ENCODE measurements at regions not wholly inside any gene's neighbourhood (a gene's known extent, or its start where the extent isn't known, plus 50 kb on each side); places are given as distances from the start of the nearest gene placed in this dataset.

DNA sequence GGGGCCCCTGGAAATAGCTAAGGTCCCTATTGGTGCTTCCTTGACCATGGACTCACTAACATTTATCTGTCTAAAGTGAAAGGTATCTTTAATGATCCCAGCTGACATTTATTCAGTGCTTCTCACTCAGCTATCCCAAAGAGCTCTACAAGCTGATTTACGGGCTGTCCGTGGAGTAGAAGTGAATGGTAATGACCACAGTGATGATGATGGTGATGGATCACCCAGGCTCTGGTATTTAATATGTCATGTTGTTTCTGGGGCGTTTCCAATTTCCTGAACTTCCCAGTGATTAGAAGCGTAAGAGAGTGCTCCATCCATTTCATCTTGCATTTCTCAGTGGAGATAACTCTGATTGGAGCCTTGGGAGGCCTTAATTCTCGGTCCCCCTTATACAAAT lies 304.3 kb downstream of the HRH4 start:
- intact Hi-C loops (cut with micrococcal nuclease; ENCODE audit: unreplicated experiment) (no loop called here), in situ Hi-C loops (cut with HindIII; ENCODE audit: low pct_unique_long_range_greater_than_20kb, low sequenced_read_pairs) (no loop called here)
- ChIA-PET POLR2A (no interaction called here), CTCF (no interaction called here)
- Histone ChIP-seq H3K36me3 (ENCODE audit: control insufficient read depth, insufficient read depth, low read length) (no peaks in the 10 kb centered on the region), H3K27me3 (ENCODE audit: control insufficient read depth, insufficient read depth, low read length) (no peaks in the 10 kb centered on the region), H3K27ac (ENCODE audit: low read length) (no peak overlapping the region), H3K9me3 (ENCODE audit: control insufficient read depth, insufficient read depth, low read depth, low read length) (no peaks in the 10 kb centered on the region; the same call in 1 of the 2 replicates), H3K4me3 (ENCODE audit: low read depth in 2 of 2, low read length in 2 of 2) (no peak overlapping the region), H3K4me1 (ENCODE audit: control insufficient read depth, insufficient read depth, low read length) (no peaks in the 10 kb centered on the region)
- ATAC-seq (no peak), DNase-seq (ENCODE audit: low read depth, low spot score) (no peak)
- no peak for TF ChIP-seq SIN3A (IDR thresholded peaks at IDR 0.05; ENCODE audit: borderline replicate concordance, insufficient read depth, low read depth, low read length)
- no peak for TF ChIP-seq TCF7L2 (IDR thresholded peaks at IDR 0.05; ENCODE audit: low read depth, low read length)
- no peak for TF ChIP-seq POLR2AphosphoS5 (IDR thresholded peaks at IDR 0.05; ENCODE audit: low read depth, low read length)
- no peak for TF ChIP-seq CTCF (IDR thresholded peaks at IDR 0.05)
- TF ChIP-seq, protein P1, sequence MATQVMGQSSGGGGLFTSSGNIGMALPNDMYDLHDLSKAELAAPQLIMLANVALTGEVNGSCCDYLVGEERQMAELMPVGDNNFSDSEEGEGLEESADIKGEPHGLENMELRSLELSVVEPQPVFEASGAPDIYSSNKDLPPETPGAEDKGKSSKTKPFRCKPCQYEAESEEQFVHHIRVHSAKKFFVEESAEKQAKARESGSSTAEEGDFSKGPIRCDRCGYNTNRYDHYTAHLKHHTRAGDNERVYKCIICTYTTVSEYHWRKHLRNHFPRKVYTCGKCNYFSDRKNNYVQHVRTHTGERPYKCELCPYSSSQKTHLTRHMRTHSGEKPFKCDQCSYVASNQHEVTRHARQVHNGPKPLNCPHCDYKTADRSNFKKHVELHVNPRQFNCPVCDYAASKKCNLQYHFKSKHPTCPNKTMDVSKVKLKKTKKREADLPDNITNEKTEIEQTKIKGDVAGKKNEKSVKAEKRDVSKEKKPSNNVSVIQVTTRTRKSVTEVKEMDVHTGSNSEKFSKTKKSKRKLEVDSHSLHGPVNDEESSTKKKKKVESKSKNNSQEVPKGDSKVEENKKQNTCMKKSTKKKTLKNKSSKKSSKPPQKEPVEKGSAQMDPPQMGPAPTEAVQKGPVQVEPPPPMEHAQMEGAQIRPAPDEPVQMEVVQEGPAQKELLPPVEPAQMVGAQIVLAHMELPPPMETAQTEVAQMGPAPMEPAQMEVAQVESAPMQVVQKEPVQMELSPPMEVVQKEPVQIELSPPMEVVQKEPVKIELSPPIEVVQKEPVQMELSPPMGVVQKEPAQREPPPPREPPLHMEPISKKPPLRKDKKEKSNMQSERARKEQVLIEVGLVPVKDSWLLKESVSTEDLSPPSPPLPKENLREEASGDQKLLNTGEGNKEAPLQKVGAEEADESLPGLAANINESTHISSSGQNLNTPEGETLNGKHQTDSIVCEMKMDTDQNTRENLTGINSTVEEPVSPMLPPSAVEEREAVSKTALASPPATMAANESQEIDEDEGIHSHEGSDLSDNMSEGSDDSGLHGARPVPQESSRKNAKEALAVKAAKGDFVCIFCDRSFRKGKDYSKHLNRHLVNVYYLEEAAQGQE (IDR thresholded peaks at IDR 0.05; ENCODE audit: insufficient read depth in 1 of 2, low read depth in 2 of 2, low read length in 1 of 2), result no peak
- BruUV-seq (replicated peaks), result no TSS peak

DNA sequence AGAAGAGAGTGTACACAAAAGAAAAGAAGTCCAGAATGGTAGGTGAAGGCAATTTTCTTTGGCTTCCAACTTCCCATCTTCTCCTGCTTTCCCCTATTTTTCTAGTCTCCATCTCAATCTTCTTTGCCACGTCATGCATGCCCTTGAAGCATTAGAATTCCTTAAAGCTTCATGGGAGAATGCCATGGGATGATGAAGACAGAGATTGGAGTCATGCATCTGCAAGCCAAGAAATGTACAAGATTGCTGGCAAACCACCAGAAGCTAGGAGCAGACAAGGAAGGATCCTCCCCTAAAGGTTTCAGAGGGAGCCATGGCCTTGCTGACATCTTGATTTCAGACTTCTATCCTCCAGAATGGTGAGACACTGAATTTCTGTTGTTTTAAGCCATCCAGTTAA lies 305.9 kb downstream of the HRH4 start:
- Histone ChIP-seq H3K4me3 (ENCODE audit: low read depth in 2 of 2, low read length in 2 of 2) (no peak overlapping the region), H3K27ac (ENCODE audit: low read length) (no peak overlapping the region), H3K36me3 (ENCODE audit: control insufficient read depth, insufficient read depth, low read length) (no peaks in the 10 kb centered on the region), H3K4me1 (ENCODE audit: control insufficient read depth, insufficient read depth, low read length) (no peaks in the 10 kb centered on the region), H3K9me3 (ENCODE audit: control insufficient read depth, insufficient read depth, low read depth, low read length) (no peaks in the 10 kb centered on the region; the same call in 1 of the 2 replicates), H3K27me3 (ENCODE audit: control insufficient read depth, insufficient read depth, low read length) (no peaks in the 10 kb centered on the region)
- intact Hi-C loops (cut with micrococcal nuclease; ENCODE audit: unreplicated experiment), result no loop called here
- CTCF ChIA-PET, result no interaction called here
- DNase-seq (ENCODE audit: low read depth, low spot score) (no peak), ATAC-seq (no peak)
- POLR2A ChIA-PET, result no interaction called here
- in situ Hi-C loops (cut with HindIII; ENCODE audit: low pct_unique_long_range_greater_than_20kb, low sequenced_read_pairs), result no loop called here
- no TSS peak for BruUV-seq (replicated peaks)
- TF ChIP-seq POLR2AphosphoS5 (IDR thresholded peaks at IDR 0.05; ENCODE audit: low read depth, low read length) (no peak), CTCF (IDR thresholded peaks at IDR 0.05) (no peak)
- TF ChIP-seq, protein P1 (IDR thresholded peaks at IDR 0.05; ENCODE audit: insufficient read depth in 1 of 2, low read depth in 2 of 2, low read length in 1 of 2), result no peak
